ENCODE measurements at regions not wholly inside any gene's neighbourhood (a gene's known extent, or its start where the extent isn't known, plus 50 kb on each side); places are given as distances from the start of the nearest gene placed in this dataset.

DNA sequence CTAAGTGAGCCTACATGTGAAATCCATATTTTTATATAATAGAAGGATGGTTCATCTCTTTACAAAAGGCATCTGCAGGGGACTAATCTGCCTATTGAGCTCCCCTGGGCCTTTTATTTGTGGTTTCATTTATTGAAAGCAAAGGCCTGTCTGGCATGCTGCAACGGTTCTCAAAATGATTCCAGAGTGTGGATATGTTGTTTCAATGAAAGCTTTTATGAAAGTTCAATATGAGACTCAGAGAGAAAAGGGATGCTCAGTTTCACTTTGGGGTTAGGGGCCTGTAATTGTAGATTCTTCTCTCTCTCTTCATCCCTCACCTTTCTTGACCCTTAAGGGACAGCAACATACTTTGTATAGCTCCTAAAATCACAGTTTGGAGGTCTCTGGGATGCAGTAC lies 204.2 kb upstream of the CASK start:
- Histone ChIP-seq H3K4me1 (no peaks in the 10 kb centered on the region), H3K27ac (no peak overlapping the region), H3K4me3 (no peak overlapping the region), H3K9me3 (no peaks in the 10 kb centered on the region), H3K36me3 (no peaks in the 10 kb centered on the region), H3K27me3 (no peaks in the 10 kb centered on the region)
- no peak for TF ChIP-seq CTCF (IDR thresholded peaks at IDR 0.05)
- ATAC-seq (no peak), DNase-seq (no peak)
- intact Hi-C loops (cut with DNase I): no loop called here

DNA sequence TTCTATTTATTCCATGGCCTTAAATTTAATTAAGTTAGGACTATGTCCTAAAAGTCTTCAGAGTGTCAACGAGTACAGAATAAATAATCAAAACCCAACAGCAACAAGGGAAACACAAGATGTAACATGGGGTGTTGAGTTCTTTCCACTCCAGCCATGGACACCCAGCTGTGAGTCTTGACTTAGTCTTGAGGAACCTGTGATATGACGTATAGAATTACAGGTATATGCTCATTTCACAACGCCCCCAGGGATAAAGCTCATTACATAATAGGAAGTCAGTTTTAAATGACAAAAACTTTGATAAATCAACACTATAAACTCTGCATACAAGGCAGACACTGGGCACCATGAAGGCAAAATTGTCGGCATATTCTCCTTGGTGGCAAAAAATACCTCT lies 200.0 kb upstream of the CASK start:
- intact Hi-C loops (cut with DNase I): no loop called here
- H3K9me3 ChIP-seq: no peaks in the 10 kb centered on the region
- H3K4me1 ChIP-seq: no peaks in the 10 kb centered on the region
- no peak overlapping the region for H3K27ac ChIP-seq
- DNase-seq (no peak), ATAC-seq (no peak)
- no peak overlapping the region for H3K4me3 ChIP-seq
- H3K36me3 ChIP-seq: no peaks in the 10 kb centered on the region
- no peaks in the 10 kb centered on the region for H3K27me3 ChIP-seq
- no peak for TF ChIP-seq CTCF (IDR thresholded peaks at IDR 0.05)

GRCh38 chrX:42119076-42119475 lies 195.7 kb upstream of the CASK start:
- no peaks in the 10 kb centered on the region for H3K36me3 ChIP-seq
- H3K4me1 ChIP-seq: no peaks in the 10 kb centered on the region
- DNase-seq (no peak), ATAC-seq (no peak)
- H3K27me3 ChIP-seq: no peaks in the 10 kb centered on the region
- H3K4me3 ChIP-seq: no peak overlapping the region
- TF ChIP-seq CTCF (IDR thresholded peaks at IDR 0.05): no peak
- no peaks in the 10 kb centered on the region for H3K9me3 ChIP-seq
- H3K27ac ChIP-seq: no peak overlapping the region
- intact Hi-C loops (cut with DNase I): no loop called here

- H3K4me3 ChIP-seq: no peak overlapping the region
- no peak for TF ChIP-seq CTCF (IDR thresholded peaks at IDR 0.05)
- intact Hi-C loops (cut with DNase I): no loop called here
- H3K27me3 ChIP-seq: no peaks in the 10 kb centered on the region
- H3K36me3 ChIP-seq: no peaks in the 10 kb centered on the region
- H3K27ac ChIP-seq: no peak overlapping the region
- no peaks in the 10 kb centered on the region for H3K9me3 ChIP-seq
- ATAC-seq (no peak), DNase-seq (no peak)
- no peaks in the 10 kb centered on the region for H3K4me1 ChIP-seq
These were observed 194.0 kb upstream of the CASK start for GRCh38 chrX:42117318-42117717.

- no peak for ATAC-seq
- Histone ChIP-seq H3K27ac (no peak overlapping the region), H3K36me3 (no peaks in the 10 kb centered on the region)
These were observed 186.1 kb upstream of the CASK start for GRCh38 chrX:42109428-42109827.

More at GRCh38 chrX:42109428-42109827, 186.1 kb upstream of the CASK start:
- H3K27me3 ChIP-seq: no peaks in the 10 kb centered on the region
- no peaks in the 10 kb centered on the region for H3K4me1 ChIP-seq
- H3K4me3 ChIP-seq: no peak overlapping the region
- DNase-seq: no peak
- no peaks in the 10 kb centered on the region for H3K9me3 ChIP-seq
- intact Hi-C loops (cut with DNase I): no loop called here
- no peak for TF ChIP-seq CTCF (IDR thresholded peaks at IDR 0.05)
